NCI-H2171 treated with DMSO at 0.1 percent for 48 hours (cell line): ENCODE measurements at regions not wholly inside any gene's neighbourhood (a gene's known extent, or its start where the extent isn't known, plus 50 kb on each side); places are given as distances from the start of the nearest gene placed in this dataset.
"Not testable (repeated sequence)": the region's sequence is repeated elsewhere in the genome, so short reads cannot be mapped to it uniquely, and the experiment has no call there.

Experiments
- DNase-seq: peaks from one replicate; lab custom pipeline; 2025; lab: John Stamatoyannopoulos, UW

GRCh38 chr2:183799761-183800160, 675.5 kb downstream of the NUP35 start:
- no peak for DNase-seq

- DNase-seq, result no peak
These were observed 679.4 kb downstream of the NUP35 start for GRCh38 chr2:183803596-183803995.

- DNase-seq, result no peak
These were observed 683.6 kb downstream of the NUP35 start for GRCh38 chr2:183807870-183808269.

GRCh38 chr2:183809404-183809803, 685.2 kb downstream of the NUP35 start:
- DNase-seq, result no peak

- no peak for DNase-seq
These were observed 687.0 kb downstream of the NUP35 start for GRCh38 chr2:183811281-183811680.

- DNase-seq, result no peak
These were observed 687.8 kb downstream of the NUP35 start for GRCh38 chr2:183812091-183812490.

GRCh38 chr2:183825710-183826109, 701.5 kb downstream of the NUP35 start:
- no peak for DNase-seq

- no peak for DNase-seq
These were observed 705.7 kb downstream of the NUP35 start for GRCh38 chr2:183829931-183830330.

GRCh38 chr2:183837157-183837556, 712.9 kb downstream of the NUP35 start:
- DNase-seq, result no peak

GRCh38 chr2:183838295-183838694, 714.1 kb downstream of the NUP35 start:
- DNase-seq, result peak; percentile 13

- no peak for DNase-seq
These were observed 715.9 kb downstream of the NUP35 start for GRCh38 chr2:183840061-183840584.

- not testable (repeated sequence) for DNase-seq
These were observed 725.6 kb downstream of the NUP35 start for GRCh38 chr2:183849826-183850225.

GRCh38 chr2:183859129-183859528, 734.9 kb downstream of the NUP35 start:
- DNase-seq, result no peak

- no peak for DNase-seq
These were observed 731.7 kb upstream of the ZNF804A start for GRCh38 chr2:183866666-183867065.

- no peak for DNase-seq
These were observed 731.1 kb upstream of the ZNF804A start for GRCh38 chr2:183867206-183867605.

- peak; percentile 50 for DNase-seq
These were observed 730.2 kb upstream of the ZNF804A start for GRCh38 chr2:183868153-183868552.

- DNase-seq, result no peak
These were observed 729.6 kb upstream of the ZNF804A start for GRCh38 chr2:183868707-183869106.

GRCh38 chr2:183872131-183872530, 726.2 kb upstream of the ZNF804A start:
- DNase-seq, result no peak

GRCh38 chr2:183881978-183882377, 716.4 kb upstream of the ZNF804A start:
- DNase-seq, result no peak

GRCh38 chr2:183892315-183892941, 705.9 kb upstream of the ZNF804A start:
- no peak for DNase-seq

GRCh38 chr2:183898641-183899040, 699.7 kb upstream of the ZNF804A start:
- DNase-seq, result no peak

GRCh38 chr2:183901931-183902330, 696.4 kb upstream of the ZNF804A start:
- DNase-seq, result no peak

GRCh38 chr2:183903026-183903425, 695.3 kb upstream of the ZNF804A start:
- DNase-seq, result no peak

GRCh38 chr2:183916041-183916440, 682.3 kb upstream of the ZNF804A start:
- not testable (repeated sequence) for DNase-seq
